OCI-LY3 (cell line): ENCODE measurements at regions not wholly inside any gene's neighbourhood (a gene's known extent, or its start where the extent isn't known, plus 50 kb on each side); places are given as distances from the start of the nearest gene placed in this dataset.

Experiments
- CTCF ChIP-seq: fragments of 200-600, 300-600 bp; sonication (generic); IDR thresholded peaks from 2 replicates; pipeline ENCODE4 v1.5.1; 2014; ENCODE audit warnings: antibody characterized with exemption, low read length, low read depth
- EZH2phosphoT487 ChIP-seq: fragments of 200-600 bp; shearing (Covaris generic); IDR thresholded peaks from 2 replicates; pipeline ENCODE4 v1.6.1; 2018; ENCODE audit warnings: antibody characterized with exemption, mixed run types, low read depth

GRCh38 chr11:92857407-92857806, 112.0 kb upstream of the MTNR1B start:
- TF ChIP-seq EZH2phosphoT487 (no peak), CTCF (no peak)
